Muscle of arm (tissue), 1 donor: ENCODE measurements at regions not wholly inside any gene's neighbourhood (a gene's known extent, or its start where the extent isn't known, plus 50 kb on each side); places are given as distances from the start of the nearest gene placed in this dataset.

Experiments
- DNase-seq: peaks from one replicate; pipeline ENCODE4 v3.0.0-alpha.2; 2013

- DNase-seq = no peak
Observed at GRCh38 chr2:129459881-129460280, 519.6 kb upstream of the RAB6C start.

DNA sequence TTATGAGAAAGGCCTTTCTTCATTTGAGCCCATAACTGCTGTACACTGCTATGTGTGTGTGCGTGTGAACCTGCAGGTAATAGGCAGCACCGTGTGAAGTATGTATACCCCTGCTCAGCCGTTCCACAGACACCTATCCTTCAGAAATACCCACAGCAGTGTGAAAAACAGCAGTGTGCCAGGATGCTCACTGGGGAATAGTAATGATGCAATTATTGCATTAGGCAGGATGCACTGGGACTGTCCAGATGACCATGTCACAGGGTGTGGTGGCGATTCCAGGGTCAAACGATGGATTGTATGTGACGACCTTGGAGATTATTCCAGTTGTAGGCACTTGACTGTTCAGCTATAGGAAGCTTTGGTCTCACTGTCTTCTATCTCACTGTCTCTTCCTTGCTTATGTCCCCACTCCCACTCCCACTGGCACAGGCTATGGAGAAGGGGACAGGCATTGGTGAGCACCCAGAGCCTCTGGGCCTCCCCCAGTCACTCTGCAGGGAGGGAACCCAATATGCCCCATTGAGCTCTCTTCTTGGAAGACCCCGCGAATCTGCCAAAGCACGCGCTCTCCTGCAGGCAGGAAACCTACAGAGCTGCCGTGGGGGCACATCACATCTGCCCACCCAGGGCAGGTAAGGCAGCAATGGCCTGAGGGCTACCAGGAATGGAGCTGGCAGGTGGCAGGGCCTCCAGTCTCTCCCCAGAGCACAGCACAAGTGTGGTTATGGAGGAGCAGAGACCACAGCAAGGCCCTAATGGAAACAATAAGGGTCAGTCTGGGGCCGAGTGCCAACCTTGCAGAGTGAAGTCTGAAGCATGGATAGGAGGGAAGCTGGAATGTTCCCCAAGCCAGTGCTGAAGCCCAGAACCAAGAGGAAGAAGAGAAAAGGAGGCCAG, 518.9 kb upstream of the RAB6C start:
- no peak for DNase-seq

- DNase-seq = no peak
Observed at GRCh38 chr2:129462349-129462748, 517.1 kb upstream of the RAB6C start.

GRCh38 chr2:129462967-129463366, 516.5 kb upstream of the RAB6C start:
- DNase-seq = no peak

GRCh38 chr2:129464036-129464435, 515.4 kb upstream of the RAB6C start:
- no peak for DNase-seq

GRCh38 chr2:129464631-129465030, 514.8 kb upstream of the RAB6C start:
- DNase-seq = no peak

DNA sequence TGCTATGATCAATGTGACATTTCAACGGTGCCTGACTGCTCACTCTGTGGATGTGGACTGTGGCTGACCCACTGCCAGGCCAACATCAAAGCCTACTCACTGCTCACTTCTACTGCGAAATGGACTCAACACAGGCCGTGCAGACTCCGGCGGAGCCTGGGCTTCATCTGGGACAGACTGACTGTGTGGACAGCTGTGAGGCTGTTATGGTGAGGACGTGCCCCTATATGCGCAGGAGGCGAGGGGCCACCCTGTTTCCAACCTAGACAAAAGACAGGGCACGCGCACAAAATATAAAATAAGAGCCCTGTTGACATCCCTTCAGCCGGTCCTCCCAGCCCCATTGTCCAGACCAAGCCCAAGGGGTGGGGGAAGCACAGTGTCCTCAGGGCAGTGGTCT, 514.4 kb upstream of the RAB6C start:
- no peak for DNase-seq

GRCh38 chr2:129466389-129466788, 513.1 kb upstream of the RAB6C start:
- DNase-seq = no peak

DNA sequence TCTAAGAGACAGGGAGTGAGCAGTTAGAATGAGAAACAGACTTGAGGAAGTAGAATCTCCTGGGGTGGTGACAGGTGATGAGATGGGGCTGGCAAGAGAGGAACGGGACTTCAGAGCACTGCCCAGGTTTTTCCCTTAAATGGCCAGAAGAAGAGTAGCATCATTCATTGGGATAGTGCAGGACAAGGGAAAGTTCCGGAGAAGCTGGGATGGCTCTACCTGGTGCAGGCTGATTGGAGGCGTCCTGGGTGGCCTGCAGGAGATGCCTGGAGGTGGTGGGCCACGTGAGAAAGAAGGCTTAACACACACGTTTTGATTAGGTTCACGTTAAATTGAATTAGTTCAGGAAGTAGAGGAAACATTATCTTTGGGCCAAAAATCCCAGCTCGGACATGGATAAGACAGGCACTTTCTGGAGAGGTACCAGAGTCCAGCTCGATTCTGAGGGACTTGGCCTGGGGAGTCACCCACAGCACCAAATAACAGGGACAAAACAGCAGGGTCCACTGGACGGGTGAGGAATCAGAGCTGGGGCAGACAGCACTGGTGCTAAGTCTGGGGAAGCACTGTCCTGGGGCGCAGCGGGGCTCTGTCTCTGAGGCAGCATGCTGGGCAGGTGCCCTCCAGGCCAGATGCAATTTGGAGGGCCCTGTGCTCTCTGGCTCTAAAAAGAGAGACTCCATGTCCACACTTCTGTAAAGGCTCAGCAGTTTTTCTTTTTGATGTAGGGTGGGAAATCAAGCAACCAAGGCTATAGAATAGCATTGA, 512.3 kb upstream of the RAB6C start:
- no peak for DNase-seq

DNA sequence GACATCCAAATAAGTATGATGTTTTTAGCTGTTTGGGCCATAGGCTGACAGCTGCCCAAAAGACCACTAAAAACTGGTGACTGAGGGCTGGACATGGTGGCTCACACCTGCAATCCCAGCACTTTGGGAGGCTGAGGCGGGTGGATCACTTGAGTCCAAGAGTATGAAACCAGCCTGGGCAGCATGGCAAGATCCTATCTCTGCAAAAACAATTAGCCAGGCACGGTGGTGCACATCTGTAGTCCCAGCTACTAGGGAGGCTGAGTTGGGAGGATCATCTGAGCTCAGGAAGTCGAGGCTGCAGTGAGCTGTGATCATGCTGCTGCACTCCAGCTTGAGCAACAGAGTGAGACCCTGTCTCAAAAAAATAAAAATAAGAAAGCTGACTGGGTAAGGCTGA, 511.5 kb upstream of the RAB6C start:
- DNase-seq = no peak

- DNase-seq = no peak
Observed at GRCh38 chr2:129468879-129469278, 510.6 kb upstream of the RAB6C start.

GRCh38 chr2:129469389-129469788, 510.1 kb upstream of the RAB6C start:
- no peak for DNase-seq

GRCh38 chr2:129469871-129470270, 509.6 kb upstream of the RAB6C start:
- DNase-seq = no peak

GRCh38 chr2:129478902-129479517, 500.5 kb upstream of the RAB6C start:
- no peak for DNase-seq

- no peak for DNase-seq
Observed at GRCh38 chr2:129479892-129480291, 499.6 kb upstream of the RAB6C start.

- no peak for DNase-seq
Observed at GRCh38 chr2:129480790-129481189, 498.7 kb upstream of the RAB6C start.

DNA sequence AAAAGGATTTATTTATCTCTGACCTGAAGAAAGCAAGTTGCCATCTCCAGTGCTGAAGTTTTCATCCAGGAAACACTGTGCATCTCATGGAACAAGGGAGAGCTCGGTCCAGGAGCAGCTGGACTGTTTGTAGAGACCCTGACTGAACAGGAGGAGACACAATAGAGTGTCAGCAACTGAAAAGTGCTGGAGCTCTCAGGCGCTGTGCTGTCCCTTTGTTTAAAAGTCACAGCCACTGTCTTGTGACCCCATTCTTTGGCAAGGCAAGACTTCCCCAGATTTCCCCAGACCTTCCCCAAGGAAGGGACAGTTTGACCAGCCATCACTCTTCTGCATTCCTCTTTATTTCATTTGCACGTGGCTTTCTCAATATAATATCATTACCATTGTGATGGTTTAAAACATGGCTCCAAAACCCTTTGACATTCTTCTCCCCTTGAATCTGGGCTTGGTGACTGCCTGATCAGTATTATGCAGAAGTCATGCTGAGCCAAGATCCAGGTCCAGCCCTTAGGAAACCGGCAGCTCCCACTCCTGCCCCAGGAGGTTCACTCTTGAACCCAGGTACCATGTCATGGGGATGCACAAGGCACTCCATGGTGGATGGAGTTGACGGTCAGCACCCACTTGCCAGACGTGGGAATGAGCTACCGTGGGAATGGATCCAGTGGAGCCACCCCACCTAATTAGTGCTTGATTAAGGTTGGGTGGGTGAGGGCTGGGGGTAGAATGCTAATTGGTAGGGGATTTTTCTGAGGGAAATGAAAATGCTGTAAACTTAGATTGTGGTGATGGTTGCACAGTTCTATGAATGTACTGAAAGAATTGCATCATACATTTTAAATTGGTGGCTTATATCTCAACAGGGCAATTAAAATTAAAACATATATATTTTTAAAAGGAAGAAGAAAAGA, 497.9 kb upstream of the RAB6C start:
- DNase-seq = no peak

DNA sequence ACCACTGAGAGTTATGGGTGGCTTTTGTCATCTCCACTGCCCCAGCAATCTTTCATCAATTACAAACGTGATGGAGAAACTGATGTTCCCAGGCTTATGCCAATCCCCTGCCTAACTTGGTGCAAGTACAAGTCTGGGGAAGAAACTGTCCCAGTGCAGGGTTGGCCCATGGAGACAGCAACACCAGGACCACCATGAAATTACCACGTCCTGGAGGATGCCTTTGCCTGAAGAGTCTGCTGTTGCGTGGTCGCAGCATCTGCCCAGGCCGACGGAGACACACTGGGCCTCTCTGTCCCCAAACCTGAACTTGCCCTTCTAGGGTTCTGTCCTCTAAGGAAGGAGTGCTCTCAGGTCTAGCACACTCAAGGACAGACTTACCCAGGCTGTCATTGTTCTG, 496.8 kb upstream of the RAB6C start:
- no peak for DNase-seq

- peak; percentile 4 for DNase-seq
Observed at GRCh38 chr2:129483366-129483765, 496.1 kb upstream of the RAB6C start.

GRCh38 chr2:129484999-129485897, 494.2 kb upstream of the RAB6C start:
- no peak for DNase-seq

DNA sequence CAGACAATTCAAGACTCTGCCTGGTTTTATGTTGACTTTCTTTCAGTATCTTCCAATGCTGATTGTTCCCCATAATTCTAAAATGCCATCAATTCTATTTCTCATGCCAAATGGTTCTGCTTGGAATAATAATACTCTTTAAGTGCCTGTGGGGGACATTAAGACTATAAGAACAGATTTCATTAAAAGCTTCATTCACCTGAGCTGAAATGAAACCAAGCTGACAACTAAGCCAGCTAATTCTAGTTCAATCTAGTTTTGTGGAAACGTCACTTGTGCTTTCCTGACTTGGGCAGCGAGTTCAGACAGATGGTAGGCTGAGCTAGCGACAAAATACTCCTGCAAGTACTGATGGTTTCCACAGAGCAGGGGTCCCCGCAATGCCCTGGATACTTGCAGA, 491.1 kb upstream of the RAB6C start:
- DNase-seq = no peak
